ENCODE measurements at regions not wholly inside any gene's neighbourhood (a gene's known extent, or its start where the extent isn't known, plus 50 kb on each side); places are given as distances from the start of the nearest gene placed in this dataset.

- DNase-seq (ENCODE audit: low spot score) = no peak
Observed at GRCh38 chr14:61893371-61893940, 131.2 kb downstream of the SNAPC1 start.

DNA sequence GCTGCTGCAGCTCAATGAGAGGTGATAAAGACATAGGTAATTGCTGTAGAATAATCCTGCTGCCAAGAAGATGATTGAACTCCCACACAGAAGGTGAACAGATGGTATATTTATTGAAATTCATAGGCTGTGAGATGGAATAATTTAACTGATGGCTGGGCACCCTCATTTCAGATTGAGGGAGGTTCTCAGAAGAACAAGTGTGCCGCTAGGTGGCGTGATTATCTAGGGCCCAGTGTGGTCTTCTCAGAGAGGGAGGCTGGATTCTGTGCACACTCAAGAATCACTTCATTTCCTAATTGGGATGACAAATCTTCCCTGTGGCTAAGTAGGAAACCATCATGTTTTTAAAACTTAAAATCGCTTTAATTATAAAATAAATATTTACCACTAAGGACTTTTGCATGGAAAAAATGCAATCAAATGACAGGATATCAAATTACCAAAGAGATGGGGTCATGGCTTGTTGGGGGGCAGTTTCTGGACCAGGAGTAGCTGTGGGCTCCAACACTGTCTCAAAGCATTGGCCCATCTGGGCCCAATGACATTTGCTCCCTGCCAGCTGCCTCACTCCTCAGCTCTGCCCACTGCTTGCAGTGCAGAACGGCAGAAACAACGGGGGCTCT, 132.3 kb downstream of the SNAPC1 start:
- DNase-seq (ENCODE audit: low spot score) = peak; percentile 61

DNA sequence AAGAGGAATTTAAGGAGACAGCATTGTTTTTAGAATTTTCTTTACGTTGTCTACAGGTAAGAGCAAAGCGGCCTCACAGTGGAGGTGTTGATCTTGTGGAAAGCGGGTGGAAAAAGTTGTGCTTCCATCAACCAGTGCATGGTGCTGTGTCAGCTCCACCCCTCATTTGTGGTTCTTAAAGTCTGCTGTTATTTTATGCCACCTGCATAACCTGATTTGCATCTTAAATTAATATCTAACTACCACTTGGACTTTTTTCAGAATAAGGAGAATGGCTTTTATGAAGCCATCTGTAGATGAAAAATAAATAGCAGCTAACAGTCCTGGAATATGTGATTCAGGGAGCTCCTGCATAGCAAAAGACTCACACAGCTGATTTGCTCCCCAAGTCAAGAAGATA, 135.1 kb downstream of the SNAPC1 start:
- DNase-seq (ENCODE audit: low spot score) = no peak

- no peak for DNase-seq (ENCODE audit: low spot score)
Observed at GRCh38 chr14:61898568-61898967, 136.3 kb downstream of the SNAPC1 start.

- no peak for DNase-seq (ENCODE audit: low spot score)
Observed at GRCh38 chr14:61899497-61899896, 137.3 kb downstream of the SNAPC1 start.

DNA sequence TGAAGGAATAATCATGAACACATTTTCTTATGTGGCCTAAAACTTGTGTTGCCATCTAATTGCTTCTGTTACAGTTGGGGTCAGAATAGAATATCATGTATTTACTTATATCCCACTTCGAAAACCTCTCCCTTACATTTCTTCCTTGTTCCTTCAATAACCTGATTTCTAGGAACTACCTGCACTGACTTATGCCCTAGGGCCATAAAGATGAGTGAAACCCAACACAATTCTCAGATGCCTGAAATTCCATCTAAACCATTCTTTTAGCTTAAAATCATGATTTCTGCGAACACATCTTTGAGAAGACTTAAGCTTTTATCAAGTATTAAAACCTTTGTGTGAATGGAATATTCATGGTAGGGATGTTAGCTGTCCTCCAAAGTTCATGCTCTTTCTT, 142.7 kb downstream of the SNAPC1 start:
- no peak for DNase-seq (ENCODE audit: low spot score)

GRCh38 chr14:61911574-61911973, 149.4 kb downstream of the SNAPC1 start:
- DNase-seq (ENCODE audit: low spot score) = no peak

DNA sequence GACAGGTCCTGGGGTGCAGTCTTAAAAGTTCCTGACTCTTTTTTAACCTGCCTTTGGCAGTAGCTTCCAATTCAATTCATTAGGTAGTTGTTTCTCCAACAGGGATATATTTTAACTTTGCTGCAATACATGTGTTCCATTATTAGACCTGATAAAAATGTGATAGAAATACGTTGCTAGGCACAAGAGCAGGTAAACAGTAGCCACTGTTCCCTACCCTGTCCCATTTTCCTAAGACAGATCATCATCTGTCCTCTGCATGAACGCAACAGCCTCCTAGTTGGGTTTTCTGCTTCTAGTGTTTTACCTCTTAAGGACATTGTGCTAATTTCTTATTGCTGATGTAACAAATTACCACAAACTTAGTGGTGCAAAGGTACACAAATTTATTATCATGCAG, 156.8 kb downstream of the SNAPC1 start:
- DNase-seq (ENCODE audit: low spot score) = no peak

- no peak for DNase-seq (ENCODE audit: low spot score)
Observed at GRCh38 chr14:61923348-61923747, 161.1 kb downstream of the SNAPC1 start.

DNA sequence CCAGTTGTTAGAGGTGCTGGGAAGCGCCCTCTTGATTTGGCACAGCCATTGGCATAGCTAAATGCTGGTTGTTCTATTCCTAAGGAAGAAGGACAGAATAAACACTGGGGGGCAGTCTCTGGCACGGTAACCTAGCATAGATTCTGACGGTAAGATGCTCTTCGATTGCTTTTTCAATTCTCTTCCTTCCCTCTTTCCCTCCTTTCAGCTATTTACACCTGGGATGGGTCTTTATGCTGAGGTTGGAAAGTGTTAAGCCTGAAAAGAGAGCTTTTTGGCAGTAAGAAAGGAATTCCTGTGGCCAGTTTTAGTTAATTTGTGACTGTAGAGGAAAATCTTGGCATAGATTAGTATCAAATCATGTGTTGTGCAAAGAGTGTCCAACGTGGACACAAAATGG, 162.8 kb downstream of the SNAPC1 start:
- peak; percentile 9 for DNase-seq (ENCODE audit: low spot score)

GRCh38 chr14:61925732-61926435, 163.7 kb downstream of the SNAPC1 start:
- no peak for DNase-seq (ENCODE audit: low spot score)

- DNase-seq (ENCODE audit: low spot score) = peak; percentile 36
Observed at GRCh38 chr14:61927060-61927459, 164.8 kb downstream of the SNAPC1 start.

- peak; percentile 29 for DNase-seq (ENCODE audit: low spot score)
Observed at GRCh38 chr14:61927520-61927919, 165.3 kb downstream of the SNAPC1 start.

DNA sequence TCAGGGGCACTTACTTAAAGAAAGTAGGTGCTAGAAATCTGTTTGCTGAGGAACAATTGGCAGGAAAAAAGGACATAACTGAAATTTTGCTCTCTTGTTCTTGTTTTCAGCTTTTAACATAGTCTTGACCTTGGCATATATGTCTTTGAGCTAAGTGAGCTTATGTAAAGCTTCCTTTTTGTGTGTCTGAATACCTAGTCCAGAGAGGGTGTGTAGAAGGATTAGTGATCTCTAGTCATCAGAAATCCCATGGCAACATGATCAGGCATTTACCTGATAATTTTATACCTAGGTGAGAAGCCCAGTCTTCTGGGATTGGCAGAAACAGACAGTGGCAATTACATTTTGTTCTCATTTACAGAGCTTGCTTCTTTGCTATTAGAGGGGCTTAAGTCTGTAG, 166.1 kb downstream of the SNAPC1 start:
- DNase-seq (ENCODE audit: low spot score) = no peak

- no peak for DNase-seq (ENCODE audit: low spot score)
Observed at GRCh38 chr14:61928701-61929100, 166.5 kb downstream of the SNAPC1 start.

DNA sequence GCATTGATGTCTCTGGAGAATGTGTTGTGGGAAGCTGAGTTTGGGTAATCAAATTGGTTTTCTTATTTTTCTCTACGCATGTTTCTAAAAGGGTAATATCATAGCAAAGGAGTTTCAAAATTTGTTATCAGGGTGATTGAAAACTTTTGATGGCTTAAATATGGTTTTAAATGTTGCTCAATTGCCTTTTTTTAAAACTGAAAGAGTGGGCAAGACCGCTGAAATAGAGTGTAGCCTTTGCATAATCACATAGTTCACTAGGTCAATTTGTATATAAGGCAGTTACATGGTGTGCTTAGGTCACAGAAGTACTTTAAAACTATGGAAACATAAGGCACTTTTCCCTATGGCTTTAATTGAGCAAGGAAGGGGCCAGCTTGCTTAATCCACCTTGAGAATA, 167.4 kb downstream of the SNAPC1 start:
- no peak for DNase-seq (ENCODE audit: low spot score)

DNA sequence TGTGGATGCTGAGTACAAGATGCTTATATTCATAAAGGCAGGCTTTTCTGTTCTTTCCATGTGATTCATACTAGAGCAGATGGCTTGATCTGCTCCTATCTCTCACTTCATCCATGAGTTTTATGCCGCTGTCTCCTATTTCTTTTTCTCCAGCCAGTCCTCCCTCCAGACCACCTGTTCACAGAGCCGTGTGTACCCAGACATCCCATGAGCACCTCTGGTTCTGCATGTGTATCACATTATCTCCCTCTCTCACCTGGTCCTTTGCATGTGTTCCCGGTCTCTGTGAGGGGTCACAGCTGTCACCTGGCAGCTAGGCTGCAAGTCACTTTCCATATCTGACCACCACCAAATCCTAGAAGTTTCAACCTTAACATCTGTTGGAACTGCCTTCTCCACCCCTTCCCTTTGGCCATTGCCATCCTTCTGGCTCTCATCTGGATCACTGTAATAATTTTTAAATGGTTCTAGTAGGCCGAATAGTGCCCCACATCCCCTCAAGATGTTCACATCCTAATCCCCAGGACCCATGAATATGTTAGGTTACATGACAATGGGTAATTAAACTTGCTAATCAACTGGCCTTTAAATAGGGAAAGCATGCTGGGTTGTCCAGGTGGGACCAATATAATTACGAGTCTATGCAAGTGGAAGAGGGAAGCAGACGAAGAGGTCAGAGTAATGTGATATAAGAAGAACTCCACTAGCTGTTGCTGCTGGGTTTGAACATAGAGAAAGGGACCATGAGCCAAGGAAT, 168.1 kb downstream of the SNAPC1 start:
- no peak for DNase-seq (ENCODE audit: low spot score)

DNA sequence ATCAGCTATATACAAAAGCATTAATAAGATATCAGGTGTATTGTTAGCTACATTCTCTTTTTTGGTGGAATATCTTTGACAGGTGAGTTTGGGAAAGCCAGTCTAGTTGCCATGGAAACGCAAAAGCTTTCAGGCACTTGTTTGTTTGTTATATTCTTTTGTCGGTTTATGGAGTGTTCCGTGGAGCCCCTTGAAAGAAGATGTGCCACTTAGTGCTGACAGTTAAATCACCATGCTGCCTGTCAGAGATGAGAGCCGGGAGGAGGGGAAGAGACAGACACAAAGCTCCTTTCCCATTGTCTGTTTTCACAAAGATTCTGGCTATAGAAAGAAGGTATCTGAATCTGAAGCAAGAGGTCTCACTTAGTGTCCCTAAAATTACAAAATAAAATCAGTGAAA, 170.8 kb downstream of the SNAPC1 start:
- no peak for DNase-seq (ENCODE audit: low spot score)

DNA sequence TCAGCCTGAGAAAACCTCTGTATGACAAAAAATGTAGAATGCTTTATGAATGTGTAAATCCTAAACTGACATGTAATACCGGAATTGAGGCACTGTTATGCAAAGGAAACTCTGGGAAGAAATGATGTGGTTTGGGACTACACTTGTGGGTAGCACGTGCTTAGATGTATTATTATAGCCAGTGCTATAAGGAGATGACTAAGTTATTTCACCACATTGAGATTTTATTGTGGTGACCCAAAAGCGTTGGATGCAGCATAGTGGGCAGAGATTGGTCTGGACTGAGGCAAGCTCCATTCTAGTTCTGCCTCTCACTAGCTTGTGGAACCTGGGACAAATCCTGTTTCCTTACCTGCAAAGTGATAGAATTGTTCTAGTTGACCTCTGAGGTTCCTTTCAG, 172.2 kb downstream of the SNAPC1 start:
- DNase-seq (ENCODE audit: low spot score) = peak; percentile 69

- no peak for DNase-seq (ENCODE audit: low spot score)
Observed at GRCh38 chr14:61939776-61940175, 177.6 kb downstream of the SNAPC1 start.

GRCh38 chr14:61940666-61941420, 178.6 kb downstream of the SNAPC1 start:
- DNase-seq (ENCODE audit: low spot score) = no peak
